ENCODE measurements at regions not wholly inside any gene's neighbourhood (a gene's known extent, or its start where the extent isn't known, plus 50 kb on each side); places are given as distances from the start of the nearest gene placed in this dataset.

- no peak for TF ChIP-seq POLR2A (IDR thresholded peaks at IDR 0.05)
- no peak for TF ChIP-seq CTCF (IDR thresholded peaks at IDR 0.05 in 4 of 5, conservative IDR thresholded peaks at IDR 0.05 in 1 of 5)
These were observed 283.1 kb upstream of the RGMB start for GRCh38 chr5:98490348-98490747.

Data from gastrocnemius medialis (tissue), 4 donors.